Activated CD8-positive, alpha-beta T cell treated with anti-CD3 and anti-CD28 coated beads for 36 hours (primary cell): ENCODE measurements at regions not wholly inside any gene's neighbourhood (a gene's known extent, or its start where the extent isn't known, plus 50 kb on each side); places are given as distances from the start of the nearest gene placed in this dataset.

Experiments
- ATAC-seq: fragments of 200-7000 bp; cut with Tn5 transposase; one replicate; pipeline ENCODE4 v1.10.0; 2021; ENCODE audit warnings: mild to moderate bottlenecking, moderate library complexity
- CTCF ChIA-PET: fragments of 350-600 bp; sonication (Branson Sonifier 250); formaldehyde crosslinking; loops from one replicate; lab custom pipeline; 2021; ENCODE audit warnings: antibody characterized with exemption; lab: Charles Lee
- POLR2A ChIA-PET: fragments of 350-600 bp; sonication (Branson Sonifier 250); formaldehyde crosslinking; loops from one replicate; lab custom pipeline; 2021; ENCODE audit warnings: antibody characterized with exemption; lab: Charles Lee
- DNase-seq: peaks from one replicate; pipeline ENCODE4 v3.0.0-alpha.2; 2020
- H3K27ac Mint-ChIP-seq: one replicate; pipeline ENCODE4 v1.8.0; 2021; ENCODE audit warnings: mild to moderate bottlenecking, mixed read lengths
- H3K27me3 Mint-ChIP-seq: one replicate; pipeline ENCODE4 v1.8.0; 2021; ENCODE audit warnings: mixed read lengths
- H3K36me3 Mint-ChIP-seq: one replicate; pipeline ENCODE4 v1.8.0; 2021; ENCODE audit warnings: low read depth, mixed read lengths
- H3K4me1 Mint-ChIP-seq: one replicate; pipeline ENCODE4 v1.8.0; 2021; ENCODE audit warnings: low read depth, mixed read lengths
- H3K4me3 Mint-ChIP-seq: one replicate; pipeline ENCODE4 v1.8.0; 2021; ENCODE audit warnings: mild to moderate bottlenecking, moderate library complexity, mixed read lengths
- H3K9me3 Mint-ChIP-seq: one replicate; pipeline ENCODE4 v1.8.0; 2021; ENCODE audit warnings: mixed read lengths
- CTCF ChIP-seq: fragments of 200-600 bp; IDR thresholded peaks from one replicate; pipeline ENCODE4 v1.8.0; 2022; ENCODE audit warnings: antibody characterized with exemption, mild to moderate bottlenecking
- intact Hi-C: fragments of 100-400 bp; cut with micrococcal nuclease; formaldehyde crosslinking; loops from one replicate; pipeline ENCODE4 v1.10.0; 2022

- DNase-seq: no peak
- H3K4me3 Mint-ChIP-seq: no peak overlapping the region
- intact Hi-C loops: no loop called here
- no peak for ATAC-seq
- H3K27ac Mint-ChIP-seq: no peak overlapping the region
- H3K36me3 Mint-ChIP-seq: no peaks in the 10 kb centered on the region
- no peaks in the 10 kb centered on the region for H3K9me3 Mint-ChIP-seq
- no peak for TF ChIP-seq CTCF
- H3K4me1 Mint-ChIP-seq: no peaks in the 10 kb centered on the region
- POLR2A ChIA-PET: no interaction called here
- CTCF ChIA-PET: no interaction called here
- peaks cover 13% of the 10 kb centered on the region for H3K27me3 Mint-ChIP-seq
Measured at GRCh38 chr16:86242244-86243122, 267.8 kb upstream of the FOXF1 start.

- DNase-seq (no peak), ATAC-seq (no peak)
- no peak for TF ChIP-seq CTCF
- CTCF ChIA-PET: no interaction called here
- no peaks in the 10 kb centered on the region for H3K4me1 Mint-ChIP-seq
- H3K27ac Mint-ChIP-seq: no peak overlapping the region
- H3K27me3 Mint-ChIP-seq: peaks cover 13% of the 10 kb centered on the region
- intact Hi-C loops: no loop called here
- no peaks in the 10 kb centered on the region for H3K9me3 Mint-ChIP-seq
- POLR2A ChIA-PET: no interaction called here
- no peaks in the 10 kb centered on the region for H3K36me3 Mint-ChIP-seq
- H3K4me3 Mint-ChIP-seq: no peak overlapping the region
Measured at GRCh38 chr16:86243123-86243473, 267.2 kb upstream of the FOXF1 start.

GRCh38 chr16:86243571-86244154 is 266.7 kb upstream of the FOXF1 start:
- H3K9me3 Mint-ChIP-seq: no peaks in the 10 kb centered on the region

GRCh38 chr16:86244158-86244557 is 266.2 kb upstream of the FOXF1 start:
- no peak for TF ChIP-seq CTCF

More at GRCh38 chr16:86243571-86244154, 266.7 kb upstream of the FOXF1 start:
- ChIA-PET CTCF (no interaction called here), POLR2A (no interaction called here)
- DNase-seq (no peak), ATAC-seq (no peak)
- no peaks in the 10 kb centered on the region for H3K4me1 Mint-ChIP-seq
- intact Hi-C loops: no loop called here
- no peak overlapping the region for H3K4me3 Mint-ChIP-seq
- TF ChIP-seq CTCF: no peak
- H3K36me3 Mint-ChIP-seq: no peaks in the 10 kb centered on the region
- H3K27ac Mint-ChIP-seq: no peak overlapping the region
- H3K27me3 Mint-ChIP-seq: peaks cover 13% of the 10 kb centered on the region

GRCh38 chr16:86244936-86245335 is 265.4 kb upstream of the FOXF1 start:
- intact Hi-C loops: no loop called here
- CTCF ChIA-PET: no interaction called here
- DNase-seq (no peak), ATAC-seq (no peak)
- Mint-ChIP-seq H3K27me3 (peaks cover 13% of the 10 kb centered on the region), H3K36me3 (no peaks in the 10 kb centered on the region), H3K4me1 (no peaks in the 10 kb centered on the region), H3K9me3 (no peaks in the 10 kb centered on the region), H3K4me3 (no peak overlapping the region), H3K27ac (no peak overlapping the region)
- no peak for TF ChIP-seq CTCF
- POLR2A ChIA-PET: no interaction called here

More at GRCh38 chr16:86244158-86244557, 266.2 kb upstream of the FOXF1 start:
- POLR2A ChIA-PET: no interaction called here
- no peak overlapping the region for H3K4me3 Mint-ChIP-seq
- ATAC-seq: no peak
- intact Hi-C loops: no loop called here
- DNase-seq: no peak
- no peaks in the 10 kb centered on the region for H3K4me1 Mint-ChIP-seq
- H3K36me3 Mint-ChIP-seq: no peaks in the 10 kb centered on the region
- peaks cover 13% of the 10 kb centered on the region for H3K27me3 Mint-ChIP-seq
- no peak overlapping the region for H3K27ac Mint-ChIP-seq
- CTCF ChIA-PET: no interaction called here
- H3K9me3 Mint-ChIP-seq: no peaks in the 10 kb centered on the region
